Stimulated activated naive CD4-positive, alpha-beta T cell treated with Interleukin-2 at 50 U/mL for 16 hours (primary cell): ENCODE measurements at regions not wholly inside any gene's neighbourhood (a gene's known extent, or its start where the extent isn't known, plus 50 kb on each side); places are given as distances from the start of the nearest gene placed in this dataset.

ENCODE experiments used
- DNase-seq: peaks from one replicate; lab custom pipeline; 2025; lab: John Stamatoyannopoulos, UW

DNA sequence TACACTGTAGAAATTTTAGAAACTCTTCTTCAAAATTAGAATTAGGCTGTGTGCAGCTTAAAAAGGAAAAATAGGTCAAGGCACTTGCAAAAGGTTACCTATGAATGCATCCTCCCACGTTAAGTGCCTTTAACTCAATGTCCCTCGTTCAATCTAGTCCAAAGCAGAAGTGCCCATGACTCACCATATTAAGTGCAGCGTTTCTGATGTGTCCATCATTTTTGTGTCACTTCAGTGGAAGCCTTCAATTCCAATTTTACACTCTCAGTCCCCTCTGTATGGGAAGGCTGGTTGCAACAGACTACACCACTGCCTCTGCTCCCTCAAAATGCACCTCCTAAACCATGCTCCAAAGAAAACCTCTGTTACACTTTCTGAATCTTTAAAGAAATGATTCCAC lies 53.4 kb downstream of the FOXB1 start:
- no peak for DNase-seq

DNA sequence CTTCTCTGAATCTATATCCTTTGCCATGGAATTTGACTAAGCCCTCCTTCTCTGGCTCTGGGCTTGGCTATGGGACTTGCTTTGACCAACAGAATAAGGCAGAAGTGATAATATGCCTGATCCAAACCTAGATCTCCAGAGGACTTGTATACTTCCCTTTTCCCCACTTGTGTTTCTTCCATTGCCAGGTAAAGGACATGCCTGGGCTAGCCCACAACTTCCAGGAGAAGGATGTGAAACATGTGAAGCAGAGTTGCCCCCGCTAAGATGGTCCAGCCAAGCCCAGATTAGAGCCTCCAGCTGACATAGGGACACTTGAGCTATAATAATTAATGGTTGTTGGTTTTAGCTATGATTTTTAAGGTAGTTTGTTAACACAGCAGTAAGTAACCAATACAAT lies 55.1 kb downstream of the FOXB1 start:
- DNase-seq, result no peak

DNA sequence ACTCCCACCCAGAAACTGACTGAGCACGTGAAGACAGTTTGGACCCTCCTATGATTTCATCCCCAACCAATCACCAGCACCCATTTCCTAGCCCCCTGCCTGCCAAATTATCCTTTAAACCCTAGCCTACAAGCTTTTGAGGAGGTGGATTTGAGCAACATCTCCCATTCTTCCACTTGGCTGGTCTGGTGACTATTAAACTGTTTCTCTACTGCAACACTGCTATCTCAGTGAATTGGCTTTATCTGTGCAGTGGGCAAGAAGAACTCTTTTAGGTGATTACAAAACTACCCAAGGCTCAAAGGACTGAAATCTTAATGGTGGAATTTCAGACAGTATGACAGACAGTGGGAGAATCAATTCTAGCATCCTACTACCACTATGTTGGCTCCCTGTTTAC lies 57.6 kb downstream of the FOXB1 start:
- DNase-seq, result no peak

DNA sequence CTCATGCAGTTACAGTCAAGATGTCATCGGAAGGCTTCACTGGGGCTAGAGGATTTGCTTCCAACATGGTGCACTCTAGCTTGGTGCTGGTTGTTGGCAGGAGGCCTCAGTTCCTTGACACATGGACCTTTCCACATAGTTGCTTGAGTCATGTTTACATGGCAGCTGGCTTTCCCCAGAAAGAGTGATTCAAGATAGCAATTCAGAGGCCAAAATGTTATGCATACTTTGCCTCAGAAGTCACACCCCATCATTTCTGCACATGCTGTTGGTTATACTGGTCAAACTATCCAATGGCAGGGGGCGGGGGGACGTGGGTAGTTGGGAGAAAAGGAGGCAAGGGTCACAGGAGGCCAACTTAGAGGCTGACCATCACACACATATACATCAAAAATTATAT lies 58.7 kb downstream of the FOXB1 start:
- DNase-seq, result no peak

DNA sequence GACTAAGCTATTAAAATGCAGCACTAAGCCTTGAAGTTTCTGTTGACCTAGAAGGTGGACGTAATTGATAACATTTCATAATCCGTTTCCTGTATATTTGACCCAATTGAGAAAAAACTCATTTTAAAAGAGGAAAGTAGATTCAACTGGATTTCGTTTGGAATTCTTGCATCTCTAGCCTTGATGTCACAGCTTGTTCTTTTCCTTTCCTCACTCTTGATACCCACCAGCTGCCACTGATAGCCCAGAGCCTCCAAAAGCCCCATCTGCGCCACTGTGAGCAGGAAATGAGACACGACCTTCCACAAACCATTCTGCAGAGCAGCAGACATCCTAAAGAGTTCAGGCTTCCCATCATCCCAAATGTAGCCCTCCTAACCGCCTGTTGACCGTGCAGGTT lies 61.8 kb downstream of the FOXB1 start:
- no peak for DNase-seq

DNA sequence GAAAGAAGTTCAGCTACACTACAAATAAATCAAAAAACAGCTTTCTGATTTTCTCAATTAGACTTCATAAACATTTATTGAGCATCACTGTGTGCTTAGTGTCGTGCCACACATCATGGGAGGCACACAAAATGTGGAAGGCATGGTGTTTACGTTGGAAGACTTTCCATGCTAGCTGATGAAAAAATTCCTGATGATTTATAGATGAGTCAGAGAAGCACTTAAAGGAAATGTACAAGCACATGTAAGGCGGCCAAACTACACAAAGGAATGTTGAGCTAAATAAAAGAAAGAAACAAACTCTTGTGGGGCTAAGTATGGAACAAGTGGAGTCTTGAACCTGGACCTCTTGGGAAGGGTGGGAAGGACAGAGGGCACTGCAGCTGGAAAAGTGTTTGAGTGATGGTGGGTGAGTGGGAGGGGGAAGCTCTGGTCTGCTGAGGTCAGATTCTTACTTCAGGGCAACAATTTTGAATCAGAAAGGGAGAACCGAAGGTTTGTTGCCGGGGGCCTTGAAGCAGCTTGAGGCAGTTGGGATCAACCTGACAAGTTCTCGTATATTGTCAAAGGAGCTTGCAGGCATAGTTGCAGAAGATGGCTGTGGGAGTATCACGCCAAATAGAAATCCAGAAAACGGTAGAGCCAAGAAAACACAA lies 66.9 kb downstream of the FOXB1 start:
- no peak for DNase-seq

DNA sequence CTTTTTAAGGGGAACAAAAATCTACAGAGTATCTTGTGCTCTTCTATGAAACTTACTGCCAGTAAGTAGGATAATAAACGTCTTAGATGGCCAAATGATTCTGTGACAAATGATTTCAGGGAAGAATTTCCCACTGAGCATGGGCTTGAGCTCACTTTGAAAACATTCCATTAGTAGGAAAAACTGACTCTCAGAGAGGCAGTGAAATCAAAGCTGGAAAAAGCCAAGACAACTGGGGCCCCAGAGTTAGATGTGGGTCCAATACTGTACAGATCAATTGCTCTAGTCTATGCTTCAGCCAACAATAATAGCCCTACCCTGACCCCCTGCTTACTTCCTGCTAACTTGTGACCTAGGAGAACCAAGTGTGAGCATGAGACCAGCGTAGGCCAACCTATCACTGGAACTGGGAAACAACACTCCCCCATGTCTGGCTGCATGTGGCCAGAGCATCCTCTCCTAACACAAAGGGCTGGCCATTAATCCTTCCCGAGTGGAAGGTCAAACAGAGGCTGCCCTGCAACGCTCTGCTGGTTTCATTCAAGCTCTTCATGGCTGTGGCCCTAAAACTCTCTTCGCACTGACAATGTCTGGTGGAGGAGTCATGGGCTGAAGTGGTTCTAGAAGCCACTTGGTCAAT lies 68.8 kb downstream of the FOXB1 start:
- no peak for DNase-seq

DNA sequence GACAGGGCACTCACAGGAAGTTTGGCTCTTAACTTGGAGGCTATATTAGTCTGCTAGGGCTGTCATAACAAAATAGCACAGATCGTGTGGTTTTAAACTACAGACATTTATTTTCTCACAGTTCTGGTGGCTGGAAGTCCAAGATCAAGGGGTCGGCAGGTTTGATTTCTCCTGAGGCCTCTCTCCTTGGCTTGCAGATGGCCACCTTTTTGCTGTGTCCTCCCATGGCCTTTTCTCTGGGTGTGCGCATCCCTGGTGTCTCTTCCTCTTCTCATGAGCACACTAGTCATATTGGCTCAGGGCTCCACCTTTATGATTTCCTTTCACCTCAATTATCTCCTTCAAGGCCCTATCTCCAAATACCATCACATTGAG lies 69.3 kb downstream of the FOXB1 start:
- DNase-seq, result no peak

DNA sequence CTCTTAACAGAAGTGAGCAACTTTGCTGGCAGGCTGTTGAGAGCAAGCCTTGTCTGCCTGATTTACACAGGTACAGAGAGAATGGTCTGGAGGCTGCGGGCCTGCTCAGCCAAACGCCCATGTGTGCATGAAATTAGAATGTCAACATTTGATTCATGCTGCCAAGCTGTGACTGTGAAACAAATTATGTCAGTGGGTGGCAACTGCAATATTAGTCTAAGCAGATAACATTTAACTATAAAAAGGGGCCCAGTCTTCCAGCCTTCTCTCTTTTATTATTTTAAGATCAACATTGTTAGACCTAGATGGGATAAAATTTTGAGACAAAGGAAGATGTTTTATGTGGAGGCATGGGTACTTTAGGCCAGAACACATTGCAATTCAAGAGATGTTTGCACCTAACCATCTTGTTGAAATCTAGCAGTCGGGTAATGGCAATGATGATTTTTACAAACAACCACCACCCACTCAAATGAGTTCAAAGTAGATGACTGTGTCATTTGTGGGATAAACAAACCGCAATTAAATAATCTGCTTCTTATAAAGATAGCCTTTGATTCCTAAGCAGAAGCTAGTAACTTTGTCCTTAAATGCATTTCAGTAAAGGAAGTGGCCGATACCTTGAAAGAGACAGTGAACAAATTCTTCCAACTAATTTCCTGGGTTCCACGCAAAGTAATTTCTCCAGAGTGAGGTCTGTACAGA lies 70.2 kb downstream of the FOXB1 start:
- DNase-seq, result no peak

DNA sequence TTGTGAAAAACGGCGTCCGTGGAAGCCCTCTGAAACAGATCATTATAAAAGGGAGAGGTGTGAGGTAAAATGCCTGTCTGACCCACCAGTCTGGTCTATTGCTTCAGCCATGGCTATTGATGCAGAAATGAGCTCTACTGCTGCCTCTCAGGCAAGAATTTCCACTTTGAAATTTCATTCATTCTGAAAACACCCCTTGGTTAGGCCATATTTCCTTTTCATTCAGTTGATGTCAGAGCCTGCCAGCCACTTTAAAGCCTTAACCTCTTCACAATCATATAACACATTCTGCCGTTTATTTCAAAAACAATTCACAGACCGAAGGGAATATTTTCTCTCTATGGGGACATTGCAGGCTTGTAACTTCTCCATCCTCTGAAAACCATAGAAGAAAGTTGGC lies 71.9 kb downstream of the FOXB1 start:
- DNase-seq, result no peak

DNA sequence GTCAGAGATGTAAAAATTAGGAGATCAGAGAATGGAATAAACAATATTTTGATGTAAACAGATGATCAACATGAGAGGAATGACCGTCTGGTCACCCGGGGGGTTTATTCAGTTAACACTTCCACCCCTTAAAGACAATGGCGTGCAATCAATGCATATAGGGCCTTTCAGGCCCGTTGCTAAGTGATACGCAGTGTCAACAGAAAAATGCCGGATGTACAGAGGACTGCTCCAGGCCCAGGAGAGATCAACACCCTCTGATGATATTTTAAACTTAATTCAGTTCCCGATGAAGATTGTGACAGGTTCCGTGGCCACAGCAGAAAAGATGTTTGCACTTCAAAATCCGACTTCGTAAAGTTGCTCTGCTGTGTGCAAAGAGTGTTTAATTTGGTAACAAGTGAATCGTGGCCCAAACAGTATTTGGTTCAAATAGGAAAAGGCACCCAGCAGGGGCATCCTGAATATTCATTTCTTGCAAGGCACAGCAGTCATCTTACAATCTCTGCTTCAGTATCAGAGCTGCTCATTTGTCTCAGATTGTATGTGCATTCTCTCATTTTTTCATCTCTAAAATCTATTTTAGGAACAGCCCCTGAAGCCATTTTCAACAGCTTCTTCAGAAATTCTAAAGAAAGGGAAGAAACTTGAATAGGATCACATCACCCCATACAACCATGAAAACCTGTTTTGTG lies 72.6 kb downstream of the FOXB1 start:
- DNase-seq, result no peak

DNA sequence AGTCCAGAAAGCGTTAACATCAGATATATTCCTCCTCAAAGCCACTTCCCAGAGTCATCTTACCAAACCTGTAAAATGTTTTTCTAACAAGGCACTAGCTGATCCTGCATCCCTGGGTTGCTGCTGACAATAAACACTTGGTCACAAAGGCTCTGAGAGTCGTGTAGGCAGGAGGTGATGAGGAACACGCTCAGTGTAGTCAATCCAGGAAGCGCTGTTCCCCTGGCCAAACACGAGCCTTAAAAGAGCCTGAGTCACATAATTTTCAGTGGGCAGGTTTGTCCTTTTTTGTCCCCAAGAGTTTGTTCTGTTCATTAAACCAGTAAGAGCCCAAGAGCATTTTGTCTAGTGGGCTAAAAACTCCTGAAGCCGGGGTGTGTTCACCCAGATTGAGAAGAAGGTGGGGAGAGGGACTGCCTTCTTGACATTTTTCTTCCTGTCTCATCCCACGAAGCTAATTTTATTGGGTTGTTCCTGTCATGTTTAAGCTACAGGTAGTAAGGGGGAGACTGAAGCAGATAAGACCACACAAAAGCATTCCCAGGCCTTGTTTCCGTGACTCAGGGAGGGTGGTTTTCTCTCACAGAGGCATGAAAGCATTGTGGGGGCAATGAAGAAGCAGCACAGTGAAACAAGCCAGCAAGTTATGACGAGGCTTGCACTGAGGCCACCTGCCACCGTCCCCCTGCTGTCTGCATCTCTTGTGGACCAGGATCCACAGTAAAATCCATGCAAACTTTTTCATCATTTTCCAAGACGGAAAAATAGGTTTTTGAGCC lies 73.7 kb downstream of the FOXB1 start:
- DNase-seq, result no peak

DNA sequence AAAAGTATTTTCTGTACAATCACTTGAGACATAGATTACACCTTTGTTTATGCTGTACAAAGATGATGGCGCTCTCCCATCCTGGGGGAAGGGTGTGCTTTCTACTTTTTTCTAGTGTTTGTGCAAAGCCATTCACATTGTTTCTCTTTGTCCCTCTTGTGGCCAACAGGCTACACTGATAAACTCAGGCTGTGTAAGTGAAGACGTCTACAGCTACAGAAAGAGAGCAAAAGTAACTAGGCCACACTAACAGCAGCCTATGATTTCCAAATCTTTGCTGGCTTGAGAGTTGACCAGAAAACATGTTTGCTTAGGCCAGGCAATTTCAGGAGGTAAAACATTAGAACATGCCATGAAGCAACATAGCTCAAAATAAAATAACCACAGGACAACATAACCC lies 75.1 kb downstream of the FOXB1 start:
- DNase-seq, result no peak

DNA sequence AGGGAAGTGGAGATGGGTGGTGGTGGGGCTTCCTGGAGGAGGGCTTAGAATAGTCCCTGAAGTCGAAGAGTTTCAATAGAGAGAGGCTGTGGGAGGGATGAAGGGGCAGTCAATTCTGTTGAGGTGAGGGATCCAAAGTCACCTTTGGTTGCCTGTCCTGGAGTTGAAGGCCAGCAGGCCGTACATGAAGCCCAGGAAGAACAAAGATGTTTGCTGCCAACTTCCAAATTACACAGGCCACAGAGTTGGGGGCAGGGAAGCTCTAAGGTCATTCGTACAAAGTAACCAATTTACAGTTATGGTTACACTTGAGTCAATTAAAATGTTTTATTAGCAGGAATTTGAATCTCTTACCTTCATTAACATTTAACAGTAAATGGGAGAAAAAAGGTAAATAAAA lies 77.9 kb downstream of the FOXB1 start:
- no peak for DNase-seq

DNA sequence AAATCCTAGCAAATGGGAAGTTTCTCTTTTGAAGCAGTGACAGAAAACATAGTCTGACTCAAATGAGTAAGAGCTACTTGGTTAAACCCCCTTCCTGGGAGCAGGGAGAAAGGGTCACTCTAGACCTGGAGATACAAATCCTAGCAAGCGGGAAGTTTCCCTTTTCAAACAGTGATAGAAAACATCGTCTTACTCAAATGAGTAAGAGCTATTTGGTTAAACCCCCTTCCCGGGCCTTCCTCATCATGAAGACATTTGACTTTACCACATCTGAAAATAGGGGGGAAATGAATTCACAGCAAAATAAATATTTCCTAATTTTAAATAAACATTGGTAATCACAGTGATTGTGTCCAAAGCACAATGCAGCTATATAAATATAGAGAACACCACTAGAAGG lies 79.2 kb downstream of the FOXB1 start:
- DNase-seq, result no peak

DNA sequence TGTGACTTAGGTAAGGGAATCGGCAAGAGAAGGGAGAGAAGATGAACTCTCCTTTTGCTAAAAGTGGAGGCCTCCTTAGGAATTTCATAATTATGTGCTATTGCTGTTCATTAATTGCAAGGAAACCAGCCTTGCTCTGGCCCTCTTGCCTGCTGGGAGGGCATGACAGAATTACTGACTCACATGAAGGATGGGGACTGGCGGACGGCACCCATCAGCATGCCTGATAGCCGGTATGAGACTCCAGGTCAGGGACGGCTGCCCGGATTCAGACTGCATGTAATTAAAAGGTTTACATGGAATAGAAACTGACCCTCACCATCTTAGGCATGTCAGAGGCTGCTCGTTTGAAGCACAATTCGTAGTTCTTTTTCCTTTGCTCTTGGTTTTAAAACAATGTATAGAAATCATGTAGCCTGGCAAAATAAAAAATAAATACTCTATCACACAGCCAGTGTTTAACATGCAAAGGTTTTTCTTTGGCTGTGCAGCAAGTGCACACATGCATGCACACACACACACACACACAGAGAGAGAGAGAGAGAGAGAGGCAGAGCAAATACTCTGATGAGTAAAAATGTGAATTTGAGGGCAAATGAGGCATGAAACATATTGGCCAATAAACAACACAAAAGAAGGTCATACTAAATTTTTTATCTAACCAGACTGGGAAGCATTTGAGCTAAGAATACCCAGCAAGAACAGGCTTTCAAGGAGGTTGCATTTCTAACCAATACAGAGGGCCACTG lies 82.7 kb downstream of the FOXB1 start:
- no peak for DNase-seq

DNA sequence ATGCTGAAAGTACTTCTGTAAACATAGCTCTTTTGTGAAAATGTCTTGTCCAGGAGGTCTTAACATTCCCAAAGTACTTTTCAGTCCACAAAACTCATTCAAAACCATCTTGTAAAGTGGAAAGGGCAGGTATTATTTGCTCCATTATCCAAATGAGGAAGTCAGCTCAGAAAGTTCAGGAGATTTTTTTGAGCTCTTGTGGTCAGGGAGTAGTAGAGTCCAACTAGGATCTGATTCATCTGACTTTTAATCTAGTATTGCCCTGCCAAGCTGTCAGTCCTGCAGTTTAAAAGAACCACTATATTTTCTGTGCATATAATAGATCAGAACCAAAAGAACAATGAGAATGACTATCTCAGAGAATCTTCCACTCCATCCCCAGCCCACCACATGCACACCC lies 83.5 kb downstream of the FOXB1 start:
- DNase-seq, result no peak

DNA sequence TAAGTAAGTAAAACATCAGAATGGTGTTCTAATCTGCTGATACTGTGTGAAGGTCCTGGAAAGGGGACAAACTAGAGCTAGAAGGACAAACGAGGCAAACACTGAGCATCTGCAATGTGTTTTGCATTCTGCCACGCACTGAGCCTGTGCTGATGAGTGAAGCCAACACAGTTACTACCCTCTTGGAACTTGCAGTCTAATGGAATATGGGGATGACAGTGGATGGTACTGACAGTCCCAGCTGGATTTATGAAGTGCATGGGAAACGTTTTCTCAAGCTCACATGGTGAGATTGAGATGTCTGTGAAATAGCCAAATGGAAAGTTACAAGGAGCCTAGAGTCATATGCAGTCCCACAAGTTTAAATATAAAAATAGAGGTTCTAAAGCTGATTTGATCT lies 86.6 kb downstream of the FOXB1 start:
- DNase-seq, result no peak

DNA sequence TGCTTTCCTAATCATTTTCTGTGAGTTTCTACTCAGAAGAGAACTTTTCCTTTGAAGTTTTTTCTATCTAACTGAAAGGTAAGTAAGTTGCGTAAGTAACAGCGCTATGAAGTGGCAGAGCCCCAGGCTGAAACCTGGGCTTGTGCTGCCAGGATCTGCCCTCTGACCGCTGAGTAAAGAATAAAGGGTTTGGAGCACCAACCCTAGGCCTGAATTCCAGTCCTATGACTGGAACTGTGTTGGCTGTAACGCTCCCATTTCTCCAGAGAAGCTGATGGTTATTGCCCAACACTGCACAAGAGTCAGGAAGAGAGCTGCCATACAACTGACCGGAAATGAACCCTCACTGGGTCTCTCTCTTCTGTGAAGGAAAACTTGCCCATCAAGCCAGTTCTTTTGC lies 87.0 kb downstream of the FOXB1 start:
- no peak for DNase-seq

DNA sequence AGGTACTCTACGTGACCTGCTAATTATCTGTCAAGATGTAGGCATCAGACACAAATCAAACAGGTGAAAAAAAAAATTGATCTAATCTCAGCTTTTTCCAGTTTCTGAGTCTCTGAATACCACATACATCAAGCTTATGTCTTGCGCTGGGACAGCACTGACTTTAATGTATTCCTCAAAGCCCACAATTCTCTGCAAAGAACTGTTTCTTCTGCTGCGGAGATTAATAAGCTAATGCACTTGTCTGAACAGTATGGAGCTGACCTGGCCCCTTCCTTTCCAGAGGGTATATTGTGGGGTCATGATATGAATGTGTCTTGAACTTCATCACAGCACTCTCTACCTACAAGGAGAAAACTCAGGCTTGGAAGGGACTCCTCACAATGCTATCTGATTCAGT lies 87.8 kb downstream of the FOXB1 start:
- no peak for DNase-seq

DNA sequence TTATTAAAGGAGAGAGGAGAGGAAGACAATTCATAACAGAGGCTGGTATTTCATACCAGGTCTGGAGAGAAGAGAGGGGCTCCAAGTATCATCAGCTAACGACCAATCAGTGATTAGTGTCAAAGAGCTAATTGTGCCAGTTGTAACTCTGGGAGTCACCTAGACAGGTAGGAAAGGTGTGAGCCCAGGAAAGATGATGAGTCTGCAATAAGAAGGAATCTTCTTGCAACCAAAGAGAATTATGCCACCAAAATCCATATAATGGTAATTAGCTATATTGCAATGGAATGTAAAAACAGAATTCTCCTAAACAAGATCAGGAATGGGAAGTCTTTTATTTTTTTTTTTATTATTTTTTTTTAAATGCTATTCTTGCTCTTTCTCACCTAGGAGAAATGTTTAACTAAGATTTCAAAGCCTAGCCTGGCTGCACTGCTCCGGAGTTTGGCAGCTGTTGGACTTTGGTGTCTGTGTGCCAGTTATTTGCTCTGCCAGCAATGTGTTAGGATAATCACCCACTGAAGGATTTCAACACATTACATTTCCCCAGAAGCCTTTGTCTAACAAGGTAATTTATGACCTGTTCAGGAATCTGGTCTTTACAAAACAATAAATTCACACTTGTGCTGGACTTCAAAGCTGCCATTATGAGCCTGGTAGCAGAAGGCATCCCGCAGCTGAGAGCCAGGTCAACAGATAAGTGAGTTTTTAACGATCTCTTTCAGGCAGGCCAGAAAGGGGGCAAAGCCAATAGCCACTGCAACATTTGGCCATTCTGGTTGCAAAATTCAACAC lies 89.4 kb downstream of the FOXB1 start:
- no peak for DNase-seq
